H1 (cell line): ENCODE measurements at regions not wholly inside any gene's neighbourhood (a gene's known extent, or its start where the extent isn't known, plus 50 kb on each side); places are given as distances from the start of the nearest gene placed in this dataset.

ENCODE experiments used
- CTCF ChIA-PET: fragments of 300-600 bp; sonication (Branson Sonifier 250); formaldehyde crosslinking; loops from one replicate; lab custom pipeline; 2021; ENCODE audit not compliant: partially characterized antibody; lab: Charles Lee
- POLR2A ChIA-PET: fragments of 300-600 bp; sonication (Branson Sonifier 250); formaldehyde crosslinking; loops from one replicate; lab custom pipeline; 2021; ENCODE audit warnings: inconsistent platforms; ENCODE audit not compliant: partially characterized antibody; lab: Charles Lee
- DNase-seq, 2 experiments: peaks; one replicate each; pipeline versions ENCODE4 v3.0.0 to v3.0.0-alpha.2; 2010 to 2022; ENCODE audit warnings: low spot score in 2 of 2, low read depth in 1 of 2, mixed read lengths in 1 of 2
- FAIRE-seq: peaks from 2 replicates; lab custom pipeline; 2011; peaks lifted over from hg19 to GRCh38; lab: Jason Lieb, UNC
- H2AFZ ChIP-seq: 2 replicates; pipeline ENCODE4 v1.8.1; 2012; ENCODE audit warnings: low read length, inconsistent platforms
- H2AK5ac ChIP-seq: 2 replicates; pipeline ENCODE4 v1.6.1; 2013; ENCODE audit warnings: low read depth, low read length
- H2BK120ac ChIP-seq: replicated peaks from 2 replicates; pipeline ENCODE3; 2013; ENCODE audit warnings: low read depth, low read length, inconsistent platforms
- H2BK12ac ChIP-seq: 2 replicates; pipeline ENCODE4 v1.6.1; 2013; ENCODE audit warnings: low read depth, low read length
- H2BK15ac ChIP-seq: 2 replicates; pipeline ENCODE4 v1.6.1; 2013; ENCODE audit warnings: low read length
- H2BK20ac ChIP-seq: 2 replicates; pipeline ENCODE4 v1.6.1; 2013; ENCODE audit warnings: low read length
- H2BK5ac ChIP-seq: 2 replicates; pipeline ENCODE4 v1.6.1; 2013; ENCODE audit warnings: low read depth, low read length
- H3K14ac ChIP-seq: 2 replicates; pipeline ENCODE4 v1.6.1; 2013; ENCODE audit warnings: inconsistent platforms; ENCODE audit not compliant: insufficient read length
- H3K18ac ChIP-seq: 2 replicates; pipeline ENCODE4 v1.6.1; 2013; ENCODE audit warnings: low read length; ENCODE audit errors: extremely low read depth
- H3K23ac ChIP-seq: 2 replicates; pipeline ENCODE4 v1.6.1; 2013; ENCODE audit warnings: inconsistent platforms; ENCODE audit not compliant: insufficient read length
- H3K23me2 ChIP-seq: 2 replicates; pipeline ENCODE4 v1.6.1; 2013; ENCODE audit warnings: low read depth, low read length
- H3K27ac ChIP-seq: 2 replicates; pipeline ENCODE4 v1.6.1; 2011; ENCODE audit warnings: low read depth, low read length, inconsistent platforms
- H3K27me3 ChIP-seq, 4 experiments: replicated peaks in 1 of 4; 1 replicate in 1 of 4; 2 replicates in 3 of 4; pipeline versions ENCODE4 v1.6.1 to v1.8.1; 2011 to 2013; ENCODE audit warnings: low read length in 3 of 4, mild to moderate bottlenecking in 3 of 4, inconsistent platforms in 2 of 4, mixed read lengths in 2 of 4, moderate library complexity in 1 of 4; ENCODE audit not compliant: control insufficient read depth in 3 of 4, insufficient read depth in 3 of 4; ENCODE audit errors: extremely low read depth in 1 of 4
- H3K36me3 ChIP-seq, 4 experiments: 2 replicates each; pipeline versions ENCODE4 v1.6.1 to v1.8.1; 2011 to 2013; ENCODE audit warnings: mild to moderate bottlenecking in 4 of 4, low read length in 3 of 4, moderate library complexity in 2 of 4, control low read depth in 1 of 4, inconsistent platforms in 1 of 4; ENCODE audit not compliant: insufficient read depth in 4 of 4, control insufficient read depth in 2 of 4
- H3K4ac ChIP-seq: replicated peaks from 2 replicates; pipeline ENCODE3; 2013; ENCODE audit warnings: low read length, low read depth, mixed read lengths, inconsistent platforms; ENCODE audit not compliant: insufficient read length
- H3K4me1 ChIP-seq, 4 experiments: replicated peaks in 1 of 4; 1 replicate in 1 of 4; 2 replicates in 3 of 4; pipeline versions ENCODE4 v1.6.1 to v1.8.1; 2011 to 2013; ENCODE audit warnings: low read length in 3 of 4, inconsistent platforms in 2 of 4, mixed read lengths in 1 of 4; ENCODE audit not compliant: insufficient read depth in 4 of 4, control insufficient read depth in 3 of 4
- H3K4me2 ChIP-seq, 2 experiments: 2 replicates each; pipeline versions ENCODE4 v1.6.1 to v1.8.1; 2011 to 2013; ENCODE audit warnings: low read depth in 2 of 2, low read length in 2 of 2, control low read depth in 1 of 2, inconsistent platforms in 1 of 2, mild to moderate bottlenecking in 1 of 2; ENCODE audit not compliant: insufficient read depth in 1 of 2
- H3K4me3 ChIP-seq, 4 experiments: fragments of 200-600, 300-600 bp in 1 of 4; sonication (generic), shearing (Covaris generic), sonication (Bioruptor Twin) in 1 of 4; 2 replicates each; pipeline versions ENCODE4 v1.5.1 to v1.8.1; 2011 to 2016; ENCODE audit warnings: low read length in 4 of 4, low read depth in 3 of 4, control low read depth in 2 of 4, inconsistent platforms in 2 of 4, mild to moderate bottlenecking in 2 of 4, mixed read lengths in 1 of 4, moderate library complexity in 1 of 4; ENCODE audit not compliant: insufficient read depth in 2 of 4; ENCODE audit errors: extremely low read depth in 1 of 4
- H3K56ac ChIP-seq: replicated peaks from 2 replicates; pipeline ENCODE3; 2013; ENCODE audit warnings: low read depth, mild to moderate bottlenecking, mixed read lengths, low read length, inconsistent platforms; ENCODE audit not compliant: insufficient read length
- H3K79me1 ChIP-seq: 2 replicates; pipeline ENCODE4 v1.6.1; 2013; ENCODE audit warnings: low read depth, low read length, control low read depth
- H3K79me2 ChIP-seq, 2 experiments: 2 replicates each; pipeline versions ENCODE4 v1.6.1 to v1.8.1; 2012 to 2013; ENCODE audit warnings: low read length in 2 of 2, mild to moderate bottlenecking in 2 of 2, inconsistent platforms in 1 of 2; ENCODE audit not compliant: insufficient read depth in 2 of 2, control insufficient read depth in 1 of 2
- H3K9ac ChIP-seq, 4 experiments: replicated peaks in 1 of 4; 1 replicate in 1 of 4; 2 replicates in 3 of 4; pipeline versions ENCODE4 v1.6.1 to v1.8.1; 2011 to 2013; ENCODE audit warnings: low read depth in 3 of 4, low read length in 3 of 4, control low read depth in 2 of 4, mild to moderate bottlenecking in 2 of 4, moderate library complexity in 2 of 4, inconsistent platforms in 1 of 4; ENCODE audit errors: extremely low read depth in 1 of 4
- H3K9me3 ChIP-seq, 2 experiments: 2 replicates each; pipeline versions ENCODE4 v1.6.1 to v1.8.1; 2012 to 2013; ENCODE audit warnings: mild to moderate bottlenecking in 2 of 2, moderate library complexity in 2 of 2, control low read depth in 1 of 2, inconsistent platforms in 1 of 2, low read depth in 1 of 2, low read length in 1 of 2, mixed read lengths in 1 of 2; ENCODE audit not compliant: insufficient read depth in 2 of 2
- H4K20me1 ChIP-seq, 2 experiments: replicated peaks in 1 of 2; 2 replicates each; pipeline versions ENCODE3 to v1.8.1; 2011 to 2013; ENCODE audit warnings: inconsistent platforms in 2 of 2, low read length in 2 of 2, mild to moderate bottlenecking in 1 of 2; ENCODE audit not compliant: insufficient read depth in 2 of 2, control insufficient read depth in 1 of 2
- H4K5ac ChIP-seq: 2 replicates; pipeline ENCODE4 v1.6.1; 2013; ENCODE audit warnings: low read length, low read depth, mixed read lengths, inconsistent platforms; ENCODE audit not compliant: insufficient read length
- H4K8ac ChIP-seq: 2 replicates; pipeline ENCODE4 v1.8.0; 2013; ENCODE audit warnings: mild to moderate bottlenecking, moderate library complexity, low read length, inconsistent platforms; ENCODE audit not compliant: insufficient read depth; ENCODE audit errors: extremely low read depth
- H4K91ac ChIP-seq: replicated peaks from 2 replicates; pipeline ENCODE3; 2013; ENCODE audit warnings: low read length, mixed read lengths, inconsistent platforms; ENCODE audit not compliant: insufficient read length
- ASH2L ChIP-seq: fragments of 200-600, 300-600 bp; sonication (generic); IDR thresholded peaks from one replicate; pipeline ENCODE4 v1.7.1; 2017; ENCODE audit warnings: low read length
- BCL11A ChIP-seq, 2 experiments: IDR thresholded peaks; one replicate each; pipeline ENCODE4 v1.6.1; 2011; ENCODE audit warnings: low read depth in 2 of 2, low read length in 2 of 2, mild to moderate bottlenecking in 2 of 2
- CBX8 ChIP-seq: fragments of 300-800, 300-1000 bp; sonication (generic); IDR thresholded peaks from 2 replicates; pipeline ENCODE4 v1.7.1; 2016; ENCODE audit warnings: low read depth, low read length, borderline replicate concordance
- EGR1 ChIP-seq: IDR thresholded peaks from 2 replicates; pipeline ENCODE4 v1.6.1; 2011; ENCODE audit warnings: low read depth, low read length, borderline replicate concordance
- FOSL1 ChIP-seq: IDR thresholded peaks from 2 replicates; pipeline ENCODE4 v1.6.1; 2011; ENCODE audit warnings: mild to moderate bottlenecking, low read depth, low read length, moderate library complexity; ENCODE audit not compliant: insufficient read depth
- HDAC6 ChIP-seq: IDR thresholded peaks from one replicate; pipeline ENCODE4 v1.7.1; 2012; ENCODE audit warnings: low read depth, mild to moderate bottlenecking, inconsistent platforms, low read length, moderate library complexity
- KDM5A ChIP-seq: fragments of 200-600 bp; IDR thresholded peaks from 2 replicates; pipeline ENCODE4 v1.7.1; 2012; ENCODE audit warnings: mild to moderate bottlenecking, low read length, inconsistent platforms, mixed read lengths
- MAFK ChIP-seq: IDR thresholded peaks from 2 replicates; pipeline ENCODE4 v1.6.1; 2012; ENCODE audit warnings: low read depth, mild to moderate bottlenecking, improper control_type of control experiment, low read length
- NRF1 ChIP-seq: IDR thresholded peaks from 2 replicates; pipeline ENCODE4 v1.6.1; 2011; ENCODE audit warnings: mild to moderate bottlenecking, low read depth, low read length, improper control_type of control experiment
- SIN3A ChIP-seq, 2 experiments: IDR thresholded peaks in 1 of 2; conservative IDR thresholded peaks in 1 of 2; 2 replicates each; pipeline ENCODE4 v1.6.1; 2011 to 2012; ENCODE audit warnings: low read length in 2 of 2, improper control_type of control experiment in 1 of 2, low read depth in 1 of 2, mild to moderate bottlenecking in 1 of 2
- SP1 ChIP-seq: IDR thresholded peaks from 2 replicates; pipeline ENCODE4 v1.6.1; 2011; ENCODE audit warnings: low read depth, low read length
- SP2 ChIP-seq: IDR thresholded peaks from 2 replicates; pipeline ENCODE4 v1.6.1; 2012; ENCODE audit warnings: mild to moderate bottlenecking, low read length, inconsistent platforms
- WGBS, 2 experiments: shearing (Covaris generic) in 1 of 2; methylation state at CpG; one replicate each; pipeline versions ENCODE4 v1.1.6 to v1.1.7; 2013 to 2015; ENCODE audit warnings: low lambda C conversion rate in 2 of 2, mixed read lengths in 2 of 2, inconsistent platforms in 1 of 2, low coverage in 1 of 2, missing lambda C conversion rate in 1 of 2; ENCODE audit not compliant: insufficient replicate concordance in 2 of 2, insufficient coverage in 1 of 2, insufficient read length in 1 of 2; ENCODE audit errors: extremely low coverage in 1 of 2, missing lambda C conversion rate in 1 of 2; 5-methylcytosine and 5-hydroxymethylcytosine counted together
- TF ChIP-seq, protein P1 (sequence below), 3 experiments: IDR thresholded peaks; 1 replicate in 2 of 3; 2 replicates in 1 of 3; pipeline versions ENCODE4 v1.5.1 to v1.6.1; 2011; ENCODE audit warnings: low read length in 3 of 3, mild to moderate bottlenecking in 3 of 3, inconsistent platforms in 2 of 3, low read depth in 1 of 3, moderate library complexity in 1 of 3; ENCODE audit not compliant: insufficient read depth in 1 of 3; ENCODE audit errors: control extremely low read depth in 1 of 3

DNA sequence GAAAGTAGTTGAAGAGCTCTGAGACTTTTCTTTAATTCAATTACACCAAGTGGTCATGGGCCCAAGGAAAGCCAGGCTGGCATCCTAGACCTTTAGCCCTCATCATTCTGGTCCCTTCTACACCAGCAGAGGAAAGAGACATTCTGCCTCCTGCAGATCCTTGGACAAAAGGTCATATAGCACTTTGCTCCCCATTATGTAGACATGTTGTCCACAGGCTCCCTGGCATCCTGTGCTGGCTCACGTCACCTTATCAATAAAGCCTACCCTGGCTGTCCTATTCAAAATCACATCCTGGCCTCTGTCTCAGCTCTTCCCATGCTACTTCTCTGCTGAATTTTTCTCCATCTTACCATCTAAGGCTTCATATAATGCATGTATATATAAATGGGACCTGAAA is 61.6 kb upstream of the MAF start:
- no peak overlapping the region for H3K27ac ChIP-seq
- H3K4me1 ChIP-seq: no peaks in the 10 kb centered on the region
- H4K20me1 ChIP-seq: no peaks in the 10 kb centered on the region
- H3K27me3 ChIP-seq: no peaks in the 10 kb centered on the region
- H3K4me2 ChIP-seq: no peak overlapping the region
- no peak overlapping the region for H4K5ac ChIP-seq
- ChIA-PET POLR2A (no interaction called here), CTCF (interaction anchor here (0.6 kb wide), 1 partner anchor 14 kb away, joined by 3 read pairs; no protein-coding TSS in a partner anchor)
- H3K79me1 ChIP-seq: no peaks in the 10 kb centered on the region
- no peak for DNase-seq
- no peak overlapping the region for H3K18ac ChIP-seq
- 94% methylated on average over 1 of the region's 1 CpG; no CpG with 5 or more reads in 1 of the 2 experiments for WGBS, 2 experiments
- no peak overlapping the region for H2BK20ac ChIP-seq
- no peak overlapping the region for H2BK15ac ChIP-seq
- H3K9me3 ChIP-seq: no peaks in the 10 kb centered on the region
- no peak overlapping the region for H3K4me3 ChIP-seq
- H4K91ac ChIP-seq: no peak overlapping the region
- H2AK5ac ChIP-seq: no peak overlapping the region
- no peaks in the 10 kb centered on the region for H3K23me2 ChIP-seq
- H3K56ac ChIP-seq: no peak overlapping the region
- H2BK5ac ChIP-seq: no peak overlapping the region
- H3K36me3 ChIP-seq: no peaks in the 10 kb centered on the region
- H3K9ac ChIP-seq: no peak overlapping the region
- H2AFZ ChIP-seq: no peak overlapping the region
- FAIRE-seq: no peak
- no peaks in the 10 kb centered on the region for H3K79me2 ChIP-seq
- H4K8ac ChIP-seq: no peak overlapping the region
- H3K14ac ChIP-seq: no peak overlapping the region
- no peak overlapping the region for H3K23ac ChIP-seq
- no peak overlapping the region for H2BK12ac ChIP-seq
- no peak overlapping the region for H3K4ac ChIP-seq
- no peak overlapping the region for H2BK120ac ChIP-seq
- no peak for TF ChIP-seq EGR1
- no peak for TF ChIP-seq NRF1
- TF ChIP-seq SP2: no peak
- TF ChIP-seq FOSL1: no peak
- TF ChIP-seq MAFK: no peak
- TF ChIP-seq, protein P1, sequence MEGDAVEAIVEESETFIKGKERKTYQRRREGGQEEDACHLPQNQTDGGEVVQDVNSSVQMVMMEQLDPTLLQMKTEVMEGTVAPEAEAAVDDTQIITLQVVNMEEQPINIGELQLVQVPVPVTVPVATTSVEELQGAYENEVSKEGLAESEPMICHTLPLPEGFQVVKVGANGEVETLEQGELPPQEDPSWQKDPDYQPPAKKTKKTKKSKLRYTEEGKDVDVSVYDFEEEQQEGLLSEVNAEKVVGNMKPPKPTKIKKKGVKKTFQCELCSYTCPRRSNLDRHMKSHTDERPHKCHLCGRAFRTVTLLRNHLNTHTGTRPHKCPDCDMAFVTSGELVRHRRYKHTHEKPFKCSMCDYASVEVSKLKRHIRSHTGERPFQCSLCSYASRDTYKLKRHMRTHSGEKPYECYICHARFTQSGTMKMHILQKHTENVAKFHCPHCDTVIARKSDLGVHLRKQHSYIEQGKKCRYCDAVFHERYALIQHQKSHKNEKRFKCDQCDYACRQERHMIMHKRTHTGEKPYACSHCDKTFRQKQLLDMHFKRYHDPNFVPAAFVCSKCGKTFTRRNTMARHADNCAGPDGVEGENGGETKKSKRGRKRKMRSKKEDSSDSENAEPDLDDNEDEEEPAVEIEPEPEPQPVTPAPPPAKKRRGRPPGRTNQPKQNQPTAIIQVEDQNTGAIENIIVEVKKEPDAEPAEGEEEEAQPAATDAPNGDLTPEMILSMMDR (IDR thresholded peaks at IDR 0.05; ENCODE audit: control extremely low read depth in 1 of 3, insufficient read depth in 1 of 3, low read depth in 1 of 3, low read length in 3 of 3): no peak
- no peak for TF ChIP-seq BCL11A (IDR thresholded peaks at IDR 0.05; ENCODE audit: low read depth in 2 of 2, low read length in 2 of 2)
- TF ChIP-seq HDAC6: no peak
- TF ChIP-seq SIN3A (conservative IDR thresholded peaks at IDR 0.05 in 1 of 2, IDR thresholded peaks at IDR 0.05 in 1 of 2; ENCODE audit: low read depth in 1 of 2, low read length in 2 of 2): no peak
- TF ChIP-seq SP1: no peak
- no peak for TF ChIP-seq CBX8
- no peak for TF ChIP-seq ASH2L
- no peak for TF ChIP-seq KDM5A
